ENCODE measurements at regions not wholly inside any gene's neighbourhood (a gene's known extent, or its start where the extent isn't known, plus 50 kb on each side); places are given as distances from the start of the nearest gene placed in this dataset.

GRCh38 chr18:40613721-40614120, 1341.3 kb upstream of the PIK3C3 start:
- no peak for TF ChIP-seq CTCF (IDR thresholded peaks at IDR 0.05; ENCODE audit: borderline replicate concordance, extremely low read depth, insufficient read depth)
- Histone ChIP-seq H3K27ac (ENCODE audit: low read depth in 2 of 2, low read length in 2 of 2) (no peak overlapping the region), H3K4me3 (ENCODE audit: low read length in 3 of 3) (no peak overlapping the region), H3K9me3 (ENCODE audit: control insufficient read depth in 2 of 3, insufficient read depth in 1 of 3, low read length in 3 of 3) (no peaks in the 10 kb centered on the region), H3K4me1 (ENCODE audit: control insufficient read depth in 2 of 3, insufficient read depth in 2 of 3, low read depth in 1 of 3, low read length in 3 of 3) (no peaks in the 10 kb centered on the region), H3K27me3 (ENCODE audit: control insufficient read depth, insufficient read depth, low read length) (no peaks in the 10 kb centered on the region), H3K9ac (ENCODE audit: low read length in 3 of 3) (no peak overlapping the region), H3K36me3 (ENCODE audit: control insufficient read depth in 2 of 3, insufficient read depth in 3 of 3, low read length in 3 of 3) (no peaks in the 10 kb centered on the region)
- FAIRE-seq (no peak), DNase-seq (no peak)
- intact Hi-C loops (cut with DNase I) = no loop called here

- Histone ChIP-seq H3K36me3 (ENCODE audit: control insufficient read depth in 2 of 3, insufficient read depth in 3 of 3, low read length in 3 of 3) (no peaks in the 10 kb centered on the region), H3K27me3 (ENCODE audit: control insufficient read depth, insufficient read depth, low read length) (no peaks in the 10 kb centered on the region), H3K9me3 (ENCODE audit: control insufficient read depth in 2 of 3, insufficient read depth in 1 of 3, low read length in 3 of 3) (no peaks in the 10 kb centered on the region), H3K4me1 (ENCODE audit: control insufficient read depth in 2 of 3, insufficient read depth in 2 of 3, low read depth in 1 of 3, low read length in 3 of 3) (no peaks in the 10 kb centered on the region), H3K4me3 (ENCODE audit: low read length in 3 of 3) (no peak overlapping the region), H3K27ac (ENCODE audit: low read depth in 2 of 2, low read length in 2 of 2) (no peak overlapping the region), H3K9ac (ENCODE audit: low read length in 3 of 3) (no peak overlapping the region)
- FAIRE-seq (no peak), DNase-seq (no peak)
- intact Hi-C loops (cut with DNase I) = no loop called here
- no peak for TF ChIP-seq CTCF (IDR thresholded peaks at IDR 0.05; ENCODE audit: borderline replicate concordance, extremely low read depth, insufficient read depth)
These were observed 1342.7 kb upstream of the PIK3C3 start for GRCh38 chr18:40612356-40612755.

DNA sequence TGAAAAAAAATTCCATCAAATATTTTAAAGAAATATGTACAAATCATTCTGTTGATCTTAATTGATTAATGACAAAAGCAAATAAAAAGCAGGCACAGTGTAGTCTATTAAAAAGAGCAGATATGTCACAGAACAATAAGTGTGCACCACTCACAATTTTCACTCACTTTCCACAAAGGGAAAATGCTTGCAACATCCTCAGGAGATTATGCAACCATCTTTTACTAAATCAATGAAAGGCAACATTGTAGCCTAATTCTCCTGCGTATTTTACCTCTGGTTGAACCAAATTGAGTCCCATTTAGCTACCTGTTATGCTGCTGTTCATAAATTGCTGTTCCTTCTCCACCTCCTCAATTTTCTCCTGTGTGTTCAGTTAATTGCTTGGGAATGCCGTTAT, 1346.8 kb upstream of the PIK3C3 start:
- H3K4me3 ChIP-seq (ENCODE audit: low read length in 3 of 3) = no peak overlapping the region
- no peaks in the 10 kb centered on the region for H3K36me3 ChIP-seq (ENCODE audit: control insufficient read depth in 2 of 3, insufficient read depth in 3 of 3, low read length in 3 of 3)
- intact Hi-C loops (cut with DNase I) = no loop called here
- H3K4me1 ChIP-seq (ENCODE audit: control insufficient read depth in 2 of 3, insufficient read depth in 2 of 3, low read depth in 1 of 3, low read length in 3 of 3) = no peaks in the 10 kb centered on the region
- H3K9ac ChIP-seq (ENCODE audit: low read length in 3 of 3) = no peak overlapping the region
- no peaks in the 10 kb centered on the region for H3K9me3 ChIP-seq (ENCODE audit: control insufficient read depth in 2 of 3, insufficient read depth in 1 of 3, low read length in 3 of 3)
- H3K27ac ChIP-seq (ENCODE audit: low read depth in 2 of 2, low read length in 2 of 2) = no peak overlapping the region
- no peaks in the 10 kb centered on the region for H3K27me3 ChIP-seq (ENCODE audit: control insufficient read depth, insufficient read depth, low read length)
- DNase-seq (no peak), FAIRE-seq (no peak)
- TF ChIP-seq CTCF (IDR thresholded peaks at IDR 0.05; ENCODE audit: borderline replicate concordance, extremely low read depth, insufficient read depth) = no peak

DNA sequence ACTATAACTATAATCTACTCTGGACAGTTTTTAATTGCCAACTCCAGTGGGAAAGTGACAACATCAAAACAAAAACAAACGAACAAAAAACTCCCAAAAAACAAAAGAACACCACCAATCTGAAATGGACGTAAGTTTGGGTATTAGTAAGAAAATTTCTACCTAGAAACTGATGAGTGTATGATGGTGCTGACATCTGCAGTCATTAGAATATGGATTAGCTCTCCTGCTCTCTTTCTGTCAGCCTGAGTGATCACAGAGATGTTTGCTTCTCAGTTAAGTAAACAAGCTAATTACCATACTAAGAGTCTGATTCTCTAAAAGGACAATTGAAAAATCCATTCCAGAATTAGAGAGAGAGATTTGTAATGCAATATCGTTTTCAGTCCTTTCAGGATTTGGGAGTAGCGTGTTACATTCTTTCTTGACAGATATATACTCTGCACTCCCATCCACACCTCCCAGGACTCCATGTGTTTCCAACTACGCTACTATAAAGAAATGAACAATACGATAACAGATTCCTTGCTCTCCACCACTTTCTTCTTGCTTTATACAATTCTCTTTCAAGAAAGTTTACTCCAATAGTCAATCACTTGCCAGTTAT, 1347.4 kb upstream of the PIK3C3 start:
- Histone ChIP-seq H3K9ac (ENCODE audit: low read length in 3 of 3) (no peak overlapping the region), H3K4me1 (ENCODE audit: control insufficient read depth in 2 of 3, insufficient read depth in 2 of 3, low read depth in 1 of 3, low read length in 3 of 3) (no peaks in the 10 kb centered on the region), H3K4me3 (ENCODE audit: low read length in 3 of 3) (no peak overlapping the region), H3K36me3 (ENCODE audit: control insufficient read depth in 2 of 3, insufficient read depth in 3 of 3, low read length in 3 of 3) (no peaks in the 10 kb centered on the region), H3K27me3 (ENCODE audit: control insufficient read depth, insufficient read depth, low read length) (no peaks in the 10 kb centered on the region), H3K9me3 (ENCODE audit: control insufficient read depth in 2 of 3, insufficient read depth in 1 of 3, low read length in 3 of 3) (no peaks in the 10 kb centered on the region), H3K27ac (ENCODE audit: low read depth in 2 of 2, low read length in 2 of 2) (no peak overlapping the region)
- intact Hi-C loops (cut with DNase I) = no loop called here
- DNase-seq (peak in 2 of 5 donors; percentile 29 to 44), FAIRE-seq (no peak)
- TF ChIP-seq CTCF (IDR thresholded peaks at IDR 0.05; ENCODE audit: borderline replicate concordance, extremely low read depth, insufficient read depth) = no peak
